Amygdala (tissue), 56 donors: ENCODE measurements at regions not wholly inside any gene's neighbourhood (a gene's known extent, or its start where the extent isn't known, plus 50 kb on each side); places are given as distances from the start of the nearest gene placed in this dataset.

Experiments used
- DNase-seq, 56 donors: peaks; one replicate each; lab custom pipeline; 2025; lab: John Stamatoyannopoulos, UW

GRCh38 chr10:117699436-117700075 is 157.0 kb downstream of the EMX2 start:
- no peak for DNase-seq

DNA sequence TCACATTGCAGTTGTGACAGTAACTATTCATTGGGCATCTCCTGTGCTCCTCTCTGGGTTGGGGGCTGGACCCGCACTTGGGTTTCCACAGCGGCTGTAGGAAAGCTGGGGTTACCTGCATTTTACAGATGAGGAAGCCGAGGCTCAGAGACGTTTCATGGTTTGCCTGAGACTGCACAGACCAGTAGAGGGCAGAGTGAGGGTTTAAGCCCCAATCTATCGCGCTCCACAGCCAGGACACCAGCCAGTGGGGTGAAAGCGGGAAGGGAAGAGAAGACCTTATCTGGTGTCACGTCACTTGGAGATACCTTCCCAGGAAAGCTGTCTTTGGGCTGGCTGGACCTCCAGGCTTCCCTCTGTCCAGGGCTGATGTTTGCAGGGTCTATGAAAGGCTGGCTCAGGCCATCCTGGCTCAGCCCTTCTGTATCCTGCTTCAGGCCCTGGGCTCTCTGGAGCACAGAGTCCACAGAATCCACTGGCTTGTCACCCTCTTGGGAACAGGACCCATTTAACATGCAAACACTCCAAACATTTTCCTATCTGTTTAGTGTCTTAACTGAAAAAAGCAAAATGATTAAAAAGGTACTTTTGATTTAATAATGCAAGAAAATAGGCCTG is 167.7 kb downstream of the EMX2 start:
- DNase-seq, result no peak

DNA sequence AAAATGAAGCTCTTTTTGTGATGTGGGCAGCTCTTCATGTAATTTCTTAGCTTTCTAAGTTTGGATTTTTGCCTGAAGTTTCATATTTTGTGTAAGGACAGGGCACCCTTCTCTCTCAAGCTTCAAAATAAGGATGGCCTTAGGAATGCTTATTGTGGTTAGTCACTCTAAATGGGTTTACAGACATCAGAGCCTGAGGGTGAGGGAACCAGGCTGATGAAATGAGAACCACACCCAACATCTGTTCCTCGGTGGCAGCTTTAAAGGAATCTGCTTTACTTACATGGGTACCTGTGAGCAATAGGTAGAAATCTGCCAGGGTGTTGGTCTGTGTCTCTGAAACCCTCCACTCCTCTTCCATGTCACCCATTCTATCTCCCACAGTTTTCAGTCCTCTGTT is 174.3 kb downstream of the EMX2 start:
- DNase-seq, result no peak

GRCh38 chr10:117718986-117719920 is 176.7 kb downstream of the EMX2 start:
- DNase-seq, result no peak

DNA sequence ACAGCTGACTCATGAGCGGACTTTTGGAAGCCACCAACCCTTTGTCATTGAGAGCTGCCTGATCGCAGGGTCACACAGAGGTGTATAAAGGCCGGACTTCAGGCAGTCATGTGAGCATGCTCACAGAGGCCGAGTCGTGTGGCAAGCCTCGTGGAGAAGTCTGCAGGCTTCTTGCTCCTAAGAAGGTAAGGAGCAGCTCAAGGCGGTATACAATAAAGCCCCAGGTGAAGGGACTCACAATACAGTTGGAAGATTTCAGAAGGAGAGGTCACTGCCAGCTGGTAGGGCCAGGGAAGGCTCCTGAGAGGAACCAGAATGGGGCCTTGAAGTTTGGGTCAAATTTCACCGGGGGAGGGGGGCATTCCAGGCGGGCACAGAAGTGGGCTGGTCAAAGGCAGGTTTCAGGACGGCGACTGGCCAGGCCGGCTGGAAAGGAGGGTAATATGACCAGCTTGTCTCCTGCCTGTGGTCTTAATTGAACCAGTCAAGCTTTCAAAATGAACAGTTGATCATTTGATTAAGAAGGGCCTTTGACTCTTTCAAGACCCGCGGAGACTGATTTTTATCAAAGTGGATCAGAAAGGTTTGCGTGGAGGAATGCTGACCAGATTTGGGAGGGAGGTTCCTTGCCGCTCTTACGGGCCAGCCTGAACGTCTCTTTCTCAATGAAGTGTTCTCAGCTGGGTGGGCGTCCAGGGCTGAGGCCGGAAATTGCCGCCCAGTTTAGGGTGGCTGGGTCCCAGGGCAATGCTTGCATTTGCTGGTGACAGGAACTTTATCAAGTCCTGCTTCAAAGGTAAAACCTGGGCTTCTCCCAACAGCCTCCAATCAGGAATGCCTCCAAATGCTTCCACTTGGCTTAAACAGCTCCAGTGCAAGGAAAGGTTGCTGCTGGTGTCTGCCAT is 178.6 kb downstream of the EMX2 start:
- no peak for DNase-seq

DNA sequence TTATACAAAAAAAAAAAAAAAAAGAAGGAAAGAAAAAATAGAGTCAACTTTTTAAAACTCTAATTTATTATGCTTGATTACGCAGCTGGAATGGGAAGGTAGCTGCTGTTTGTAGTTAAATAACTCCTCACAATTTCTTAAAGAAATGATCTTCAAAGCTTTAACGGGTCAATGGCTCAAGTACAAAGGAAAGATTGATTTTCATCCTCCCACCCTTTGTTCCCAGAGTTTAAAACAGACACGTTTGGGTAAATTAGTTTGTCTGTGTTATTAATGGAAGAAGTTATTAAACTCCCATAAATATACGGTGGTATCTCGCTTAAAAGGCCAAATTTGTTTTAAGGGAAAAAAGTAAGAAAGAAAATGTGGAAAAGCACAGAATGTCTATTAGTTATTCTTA is 179.3 kb downstream of the EMX2 start:
- DNase-seq, result no peak

DNA sequence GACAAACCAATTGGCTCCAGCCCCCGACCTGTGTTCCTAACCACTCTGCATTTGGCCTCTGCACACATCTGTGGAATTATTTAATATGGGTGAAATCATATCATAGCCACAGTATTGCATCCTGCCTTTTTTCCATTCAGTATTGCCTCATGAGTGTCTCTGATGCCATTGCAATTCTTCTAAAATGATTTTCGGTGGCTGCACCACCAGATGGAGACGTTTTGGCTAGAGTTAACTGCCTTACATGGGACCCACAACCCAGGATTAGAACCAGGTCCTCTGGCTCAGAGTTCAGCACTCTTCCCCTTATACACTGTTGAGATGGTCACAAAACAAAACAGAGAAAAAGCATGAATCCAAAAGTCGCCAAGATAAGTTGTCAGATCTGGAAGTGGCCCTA is 180.8 kb downstream of the EMX2 start:
- DNase-seq, result no peak

DNA sequence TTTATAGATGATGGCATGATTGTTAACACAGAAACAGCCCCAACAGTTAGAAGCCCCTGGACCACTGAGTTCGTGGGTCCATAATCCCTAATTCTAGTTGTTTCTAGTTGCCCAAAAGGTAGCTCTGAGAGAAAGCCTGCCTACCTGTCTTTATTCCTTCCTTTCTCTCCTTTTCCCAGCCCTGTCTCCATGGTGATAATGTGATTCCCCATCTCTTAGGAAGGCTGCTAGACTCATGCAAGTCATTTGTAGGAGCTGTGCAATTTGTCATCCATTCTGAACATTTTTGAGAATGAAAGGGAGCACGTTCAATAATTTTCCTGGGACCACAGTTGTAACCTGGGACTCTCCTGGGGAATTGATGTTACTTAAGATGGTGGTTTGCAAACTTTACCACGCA is 183.4 kb downstream of the EMX2 start:
- DNase-seq, result no peak

DNA sequence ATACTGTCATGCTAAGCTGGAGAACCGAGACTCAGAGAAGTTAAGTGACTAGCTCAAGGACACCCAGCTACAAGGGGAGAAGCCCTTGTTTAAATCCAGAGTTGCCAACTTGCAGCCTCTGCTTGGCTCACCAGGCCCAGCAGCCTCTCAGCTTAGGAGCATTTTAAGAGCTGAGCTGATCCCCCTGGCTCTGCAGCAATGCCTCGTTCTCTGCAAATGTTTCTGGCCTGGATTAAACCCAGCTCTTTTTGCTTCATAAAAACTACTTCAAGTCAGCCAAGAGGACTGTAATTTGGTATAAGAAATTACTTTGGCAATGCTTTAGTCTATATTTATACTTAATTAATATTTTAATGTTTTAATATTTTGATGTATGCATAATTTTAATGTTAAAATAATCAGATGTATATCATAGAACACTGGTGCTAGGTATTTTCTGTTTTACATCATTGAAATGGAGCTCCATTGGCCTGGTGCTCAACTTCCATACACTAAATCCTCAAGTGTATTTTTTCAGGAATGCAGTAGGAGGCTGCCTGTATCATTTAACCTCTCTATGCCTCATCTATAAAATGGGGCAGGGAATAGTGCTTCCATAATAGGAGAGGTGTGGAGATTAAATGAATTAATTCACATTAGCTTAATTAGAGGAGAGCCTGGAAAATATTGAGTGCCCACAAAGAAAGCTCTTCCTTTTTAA is 184.2 kb downstream of the EMX2 start:
- DNase-seq, result no peak

DNA sequence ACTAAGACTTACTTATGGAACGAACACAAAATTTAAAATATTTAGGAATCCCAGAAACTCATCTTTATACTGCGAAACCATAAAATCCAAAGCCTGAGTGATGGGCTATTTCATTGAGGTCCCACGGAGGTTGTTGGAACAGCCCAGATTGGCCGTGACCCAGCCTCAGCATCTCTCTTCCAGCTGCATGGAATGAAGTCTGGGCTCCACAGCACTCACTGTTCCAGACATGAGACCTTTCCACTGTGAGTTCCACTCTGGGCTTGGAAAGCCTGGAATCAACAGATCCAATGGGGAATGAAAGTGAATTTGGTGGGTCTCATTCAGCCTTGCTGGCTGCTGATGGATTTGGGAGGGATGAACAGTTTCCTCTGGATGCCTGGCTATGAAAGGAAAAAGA is 184.9 kb downstream of the EMX2 start:
- DNase-seq, result no peak

- no peak for DNase-seq
Measured at GRCh38 chr10:117728087-117728486, 185.5 kb downstream of the EMX2 start.

GRCh38 chr10:117729156-117729555 is 186.6 kb downstream of the EMX2 start:
- no peak for DNase-seq

DNA sequence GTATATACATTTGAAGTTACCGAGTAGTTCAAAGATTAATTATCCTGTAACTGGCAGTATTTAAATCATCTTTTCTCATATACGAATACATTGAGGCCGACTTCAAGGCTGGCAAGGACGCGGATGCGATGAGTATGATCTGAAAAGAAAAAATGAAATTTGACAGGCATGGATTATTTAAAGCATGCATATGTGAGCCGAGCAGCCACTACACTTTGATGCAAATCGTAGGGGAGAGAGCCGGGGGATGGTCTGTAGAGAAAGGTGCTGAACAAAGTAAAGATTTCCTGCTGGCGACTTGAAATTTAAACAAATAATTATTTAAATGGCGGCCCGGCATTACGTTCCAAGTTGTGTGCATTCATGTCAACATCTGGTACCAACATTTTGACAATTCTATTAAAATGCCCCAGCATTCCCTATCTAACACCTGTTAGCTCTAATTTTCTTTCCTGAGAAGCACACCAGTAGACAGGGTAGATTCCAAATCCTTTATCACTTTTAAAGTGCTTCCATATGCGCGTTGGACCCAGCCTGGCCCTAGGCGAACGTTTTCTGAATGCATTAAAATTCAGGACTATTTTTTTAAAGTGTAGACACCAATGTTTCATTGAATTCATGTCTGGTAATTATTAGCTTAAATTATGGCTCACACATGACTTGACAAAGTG is 188.7 kb downstream of the EMX2 start:
- DNase-seq, result no peak

GRCh38 chr10:117734731-117735405 is 192.3 kb downstream of the EMX2 start:
- DNase-seq, result peak in 1 of 56 donors; percentile 10

GRCh38 chr10:117736655-117737054 is 194.1 kb downstream of the EMX2 start:
- DNase-seq, result no peak

GRCh38 chr10:117740088-117740487 is 197.5 kb downstream of the EMX2 start:
- DNase-seq, result no peak

GRCh38 chr10:117740691-117741222 is 198.2 kb downstream of the EMX2 start:
- DNase-seq, result no peak

- DNase-seq, result no peak
Measured at GRCh38 chr10:117741524-117741923, 199.0 kb downstream of the EMX2 start.
